Erythroblast (primary cell): ENCODE measurements at regions not wholly inside any gene's neighbourhood (a gene's known extent, or its start where the extent isn't known, plus 50 kb on each side); places are given as distances from the start of the nearest gene placed in this dataset.

Experiments used
- GATA1 ChIP-seq: IDR thresholded peaks from 2 replicates; pipeline ENCODE4 v1.6.1; 2011; ENCODE audit warnings: low read depth, mild to moderate bottlenecking, control low read depth, low read length, moderate library complexity
- POLR2A ChIP-seq: IDR thresholded peaks from 2 replicates; pipeline ENCODE4 v1.6.1; 2011; ENCODE audit warnings: mild to moderate bottlenecking, low read length

GRCh38 chr3:106839576-106840280 lies 537.5 kb upstream of the CCDC54 start:
- TF ChIP-seq POLR2A (no peak), GATA1 (no peak)
